Activated T-helper 2 cell treated with anti-CD3 and anti-CD28 coated beads, Interferon-gamma antibody, Interleukin-2, Interleukin-4, amounts not matched to agents 10 μg/mL and 5 μg/mL and 100 μg/mL, durations not matched to agents 14 hours and 24 hours and 36 hours (primary cell): ENCODE measurements at regions not wholly inside any gene's neighbourhood (a gene's known extent, or its start where the extent isn't known, plus 50 kb on each side); places are given as distances from the start of the nearest gene placed in this dataset.

Source experiments
- DNase-seq: peaks from one replicate; pipeline ENCODE4 v3.0.0; 2021; ENCODE audit warnings: low spot score
- H3K27ac Mint-ChIP-seq: one replicate; pipeline ENCODE4 v1.8.0; 2021; ENCODE audit warnings: mixed read lengths
- H3K27me3 Mint-ChIP-seq: one replicate; pipeline ENCODE4 v1.8.0; 2021; ENCODE audit warnings: low read depth, mixed read lengths
- H3K36me3 Mint-ChIP-seq: one replicate; pipeline ENCODE4 v1.8.0; 2021; ENCODE audit warnings: low read depth, mixed read lengths
- H3K4me1 Mint-ChIP-seq: one replicate; pipeline ENCODE4 v1.8.0; 2021; ENCODE audit warnings: low read depth, mixed read lengths
- H3K4me3 Mint-ChIP-seq: one replicate; pipeline ENCODE4 v1.8.0; 2021; ENCODE audit warnings: low read depth, mild to moderate bottlenecking, moderate library complexity, mixed read lengths
- H3K9me3 Mint-ChIP-seq: one replicate; pipeline ENCODE4 v1.8.0; 2021; ENCODE audit warnings: mixed read lengths
- intact Hi-C: fragments of 100-400 bp; cut with micrococcal nuclease; formaldehyde crosslinking; loops from one replicate; pipeline ENCODE4 v1.15.1; 2023

DNA sequence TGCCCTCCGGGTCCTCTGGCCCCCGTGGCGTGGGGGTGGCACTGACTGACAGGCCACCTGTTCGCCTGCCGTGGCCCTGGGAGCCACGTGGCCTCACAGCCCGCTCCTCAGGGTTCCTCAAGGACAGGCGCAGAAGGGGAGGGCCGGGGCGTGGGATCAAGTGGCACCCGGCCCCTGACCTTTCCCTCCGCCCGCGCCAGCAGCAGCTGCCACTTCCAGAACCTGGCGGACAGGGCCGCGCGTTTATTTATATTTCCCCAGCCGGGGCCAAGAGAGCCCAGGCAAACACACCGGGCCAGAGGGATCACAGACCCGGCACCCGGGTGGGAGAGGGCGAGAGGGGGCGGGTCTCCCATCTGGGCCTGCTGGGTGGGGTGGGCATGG, 92.6 kb downstream of the RFLNA start:
- intact Hi-C loops = loop anchor here (5.0 to 10.0 kb wide), 2 partner anchors 177 to 385 kb away; partner anchors contain the start of gene NCOR2
- no peak for DNase-seq
- H3K4me1 Mint-ChIP-seq = peaks cover 22% of the 10 kb centered on the region
- H3K4me3 Mint-ChIP-seq = no peak overlapping the region
- H3K27ac Mint-ChIP-seq = no peak overlapping the region
- H3K36me3 Mint-ChIP-seq = peaks cover 14% of the 10 kb centered on the region
- no peaks in the 10 kb centered on the region for H3K9me3 Mint-ChIP-seq
- H3K27me3 Mint-ChIP-seq = no peaks in the 10 kb centered on the region

DNA sequence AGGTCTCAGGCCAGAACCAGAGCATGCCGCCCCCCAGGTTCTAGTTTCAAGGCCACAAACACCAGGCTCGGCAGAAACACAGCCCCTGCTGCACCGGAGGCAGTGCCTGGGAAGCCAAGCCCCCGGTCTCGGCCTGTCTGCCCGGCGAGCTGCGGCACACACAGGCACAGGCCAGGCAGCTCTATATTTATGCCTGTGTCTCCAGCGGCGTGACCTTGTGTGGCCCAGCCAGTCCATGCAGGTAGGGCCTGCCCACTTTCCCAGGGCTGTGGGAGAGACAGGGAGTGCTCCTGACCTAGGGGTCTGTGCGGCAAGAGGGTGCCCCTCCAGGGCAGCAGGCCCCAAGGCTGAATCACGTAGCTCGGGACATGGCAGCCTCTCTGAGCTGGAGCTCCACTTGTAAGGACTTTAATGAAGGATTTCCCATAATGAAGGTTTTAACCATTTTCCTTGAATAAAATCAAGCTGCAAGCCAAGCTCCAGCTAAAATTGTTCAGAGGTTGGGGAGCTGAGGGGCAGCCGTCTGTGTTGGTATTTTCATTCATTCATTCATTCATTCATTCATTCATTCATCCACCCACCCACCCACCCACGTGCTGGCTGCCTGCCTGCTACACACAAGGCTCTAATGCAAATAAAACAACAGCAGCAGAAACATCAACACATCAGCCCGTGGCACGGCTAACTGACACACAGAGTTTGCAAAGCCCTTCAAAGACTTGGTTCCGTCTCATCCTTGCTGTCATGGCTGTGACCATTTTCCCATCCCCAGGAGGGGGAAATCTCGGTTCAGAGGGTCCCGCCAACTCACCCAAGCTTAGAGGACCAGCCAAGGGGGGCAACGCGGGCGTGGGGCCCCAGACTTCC, 92.0 kb downstream of the RFLNA start:
- no peaks in the 10 kb centered on the region for H3K27me3 Mint-ChIP-seq
- no peak overlapping the region for H3K27ac Mint-ChIP-seq
- intact Hi-C loops = loop anchor here (5.0 to 10.0 kb wide), 2 partner anchors 178 to 385 kb away; partner anchors contain the start of gene NCOR2
- DNase-seq = no peak
- no peaks in the 10 kb centered on the region for H3K9me3 Mint-ChIP-seq
- H3K4me1 Mint-ChIP-seq = peaks cover 17% of the 10 kb centered on the region
- H3K36me3 Mint-ChIP-seq = peaks cover 17% of the 10 kb centered on the region
- H3K4me3 Mint-ChIP-seq = no peak overlapping the region

DNA sequence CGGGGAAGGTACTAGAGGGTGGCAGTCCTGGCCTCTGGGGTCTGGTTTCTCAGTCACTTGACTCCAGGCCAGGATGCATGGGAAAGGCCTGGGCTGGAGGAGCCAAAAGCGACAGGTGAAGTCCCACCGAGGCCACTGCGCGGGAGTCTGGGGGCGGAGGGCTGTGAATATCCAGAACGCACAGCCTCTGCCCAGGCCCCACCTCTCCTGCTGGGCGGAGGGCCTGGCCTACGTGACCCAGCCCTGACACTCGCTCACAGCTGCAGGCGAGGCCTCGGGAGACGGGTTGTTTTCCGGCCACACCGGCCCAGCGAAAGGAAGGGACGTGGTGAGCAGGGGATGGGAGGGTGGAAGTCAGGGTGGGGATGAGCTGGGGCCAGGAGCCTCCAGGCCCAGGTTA, 91.2 kb downstream of the RFLNA start:
- H3K4me1 Mint-ChIP-seq = peaks cover 8% of the 10 kb centered on the region
- H3K27me3 Mint-ChIP-seq = no peaks in the 10 kb centered on the region
- intact Hi-C loops = loop anchor here (5.0 to 10.0 kb wide), 2 partner anchors 179 to 386 kb away; partner anchors contain the start of gene NCOR2
- H3K4me3 Mint-ChIP-seq = no peak overlapping the region
- no peak overlapping the region for H3K27ac Mint-ChIP-seq
- no peak for DNase-seq
- H3K36me3 Mint-ChIP-seq = peaks cover 9% of the 10 kb centered on the region
- no peaks in the 10 kb centered on the region for H3K9me3 Mint-ChIP-seq

DNA sequence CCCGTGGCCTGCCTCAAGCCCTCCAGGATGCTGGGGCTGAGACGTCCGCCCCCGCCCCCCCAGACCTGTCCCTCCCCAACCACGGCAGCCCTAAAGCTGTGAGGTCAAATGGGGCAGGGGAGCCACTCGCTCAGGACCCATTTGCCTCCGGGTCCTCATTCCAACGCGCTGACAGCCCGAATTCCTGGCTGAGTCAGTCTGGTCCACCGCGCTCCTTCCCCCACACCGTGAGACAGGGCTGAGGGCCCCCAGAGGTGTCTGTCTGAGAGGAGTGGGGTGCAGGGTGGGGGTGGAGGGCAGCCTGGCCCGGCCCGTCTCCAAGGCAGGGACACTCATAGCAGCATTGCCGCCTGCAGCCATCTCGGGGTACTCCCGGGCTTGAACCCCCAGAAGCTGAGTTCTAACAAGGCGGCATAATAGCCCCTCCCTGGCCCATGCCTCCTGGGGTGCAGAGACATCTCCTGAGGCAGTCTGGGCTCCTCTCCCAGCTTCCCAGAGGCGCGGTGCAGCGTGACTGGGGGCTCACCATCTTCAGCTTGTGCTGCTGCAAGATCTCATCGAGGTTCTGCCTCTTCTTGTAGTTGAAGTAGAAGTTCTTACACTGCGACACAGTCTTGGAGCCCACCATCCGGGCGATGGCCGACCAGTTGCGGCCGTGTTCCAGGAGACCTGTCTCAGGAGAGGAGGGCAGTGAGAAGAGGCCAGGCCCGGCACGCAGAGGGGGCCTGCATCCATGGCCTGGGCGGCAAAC, 90.5 kb downstream of the RFLNA start:
- intact Hi-C loops = loop anchor here (5.0 to 10.0 kb wide), 2 partner anchors 179 to 387 kb away; partner anchors contain the start of gene NCOR2
- Mint-ChIP-seq H3K4me1 (peaks cover 4% of the 10 kb centered on the region), H3K4me3 (no peak overlapping the region), H3K27me3 (no peaks in the 10 kb centered on the region), H3K36me3 (peaks cover 6% of the 10 kb centered on the region), H3K27ac (no peak overlapping the region), H3K9me3 (no peaks in the 10 kb centered on the region)
- DNase-seq = no peak

DNA sequence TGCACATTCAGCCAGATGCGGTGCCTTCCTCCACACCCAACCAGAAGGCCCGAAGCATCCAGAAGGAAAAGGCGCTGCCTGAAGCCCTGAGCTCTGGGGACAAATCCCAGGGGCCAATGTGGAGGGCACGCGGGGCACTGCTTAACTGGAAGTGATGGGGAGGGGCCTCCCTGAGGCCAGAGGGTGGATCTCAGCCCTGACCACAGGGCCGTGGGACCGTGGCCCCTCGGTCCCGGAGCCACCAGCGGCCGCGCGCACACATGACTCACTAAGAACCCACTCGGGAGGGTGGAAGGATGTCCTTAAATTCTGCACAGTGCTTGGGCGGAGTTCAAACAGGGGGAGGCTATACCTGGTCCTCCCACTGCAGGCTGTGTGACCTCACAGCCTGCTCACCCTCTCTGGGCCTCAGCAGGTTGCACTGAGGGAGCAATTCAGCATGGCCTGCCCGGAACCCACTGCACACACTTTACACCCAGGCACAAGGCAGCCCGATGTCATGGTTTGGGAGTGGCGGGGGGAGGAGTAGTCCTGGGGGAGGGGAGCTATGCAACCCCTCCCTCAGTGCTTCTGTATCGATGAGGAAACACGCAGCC, 89.5 kb downstream of the RFLNA start:
- Mint-ChIP-seq H3K4me1 (no peaks in the 10 kb centered on the region), H3K27me3 (no peaks in the 10 kb centered on the region), H3K27ac (no peak overlapping the region), H3K4me3 (no peak overlapping the region), H3K9me3 (no peaks in the 10 kb centered on the region), H3K36me3 (peaks cover 8% of the 10 kb centered on the region)
- intact Hi-C loops = loop anchor here (10.0 kb wide), 1 partner anchor 180 kb away; the partner anchor contains the start of gene NCOR2
- DNase-seq = no peak

DNA sequence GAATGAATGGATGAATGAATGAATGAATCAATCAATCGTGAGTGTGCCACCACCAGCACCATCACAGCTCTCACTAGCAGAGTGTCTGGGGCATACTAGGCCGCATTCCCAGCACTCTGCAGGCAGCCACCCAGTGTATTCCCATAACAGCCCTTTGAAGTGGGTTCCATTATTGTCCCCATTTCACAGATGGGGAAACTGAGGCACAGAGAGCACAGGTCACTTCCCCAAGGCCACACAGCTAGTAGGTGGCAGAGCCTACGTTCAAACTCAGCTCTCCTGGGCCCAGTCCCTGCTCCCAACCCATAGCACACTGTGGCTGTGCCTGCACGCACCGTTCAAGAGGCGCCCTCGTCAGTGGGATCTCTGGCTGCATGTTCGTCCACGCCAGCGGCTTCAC, 88.1 kb downstream of the RFLNA start:
- no peak for DNase-seq
- H3K4me3 Mint-ChIP-seq = no peak overlapping the region

DNA sequence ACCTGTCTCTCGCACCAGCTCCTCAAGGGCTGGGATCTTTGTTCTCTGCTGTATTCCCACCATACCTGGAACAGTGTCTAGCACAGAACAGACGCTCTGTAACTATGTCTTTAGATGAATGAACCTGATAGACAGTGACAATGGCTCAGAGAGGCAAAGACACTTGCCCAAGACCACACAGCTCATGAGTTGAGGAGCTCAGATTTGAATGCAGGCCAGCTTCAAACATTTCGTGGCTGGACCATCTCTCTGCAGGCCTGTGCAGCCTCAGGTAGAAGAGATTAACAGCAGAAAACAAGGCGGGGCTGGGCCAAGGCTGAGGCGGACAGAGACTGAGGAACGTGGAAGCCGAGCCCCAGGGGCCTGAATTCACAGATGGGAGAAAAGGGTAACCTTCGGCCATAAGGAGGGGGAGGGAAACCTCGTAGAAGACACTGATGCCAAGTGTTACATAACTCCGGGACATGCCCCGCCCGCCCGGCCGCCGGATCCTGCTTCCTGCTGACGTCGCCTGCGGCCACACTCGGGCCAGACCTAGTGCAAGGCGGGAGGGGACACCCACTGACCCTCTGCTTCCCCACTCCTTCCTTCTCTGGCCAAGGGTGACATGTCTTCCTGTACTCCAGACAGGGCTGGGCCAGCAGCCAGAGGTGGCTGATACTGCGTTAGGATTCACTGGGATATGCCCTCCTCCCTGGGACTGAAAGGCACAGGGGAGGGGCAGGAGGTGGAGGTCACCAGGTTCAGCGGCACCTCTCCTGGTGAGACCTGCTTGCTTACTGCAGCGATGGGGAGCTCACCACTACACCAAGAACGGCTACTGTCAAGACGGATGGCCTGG, 86.8 kb downstream of the RFLNA start:
- Mint-ChIP-seq H3K9me3 (no peaks in the 10 kb centered on the region), H3K36me3 (peaks cover 12% of the 10 kb centered on the region), H3K27ac (no peak overlapping the region), H3K4me3 (no peak overlapping the region), H3K4me1 (no peaks in the 10 kb centered on the region), H3K27me3 (no peaks in the 10 kb centered on the region)
- intact Hi-C loops = loop anchor here (10.0 kb wide), 1 partner anchor 183 kb away; the partner anchor contains the start of gene NCOR2
- no peak for DNase-seq

More for the DNA sequence above, 88.1 kb downstream of the RFLNA start:
- intact Hi-C loops = loop anchor here (10.0 kb wide), 1 partner anchor 182 kb away; the partner anchor contains the start of gene NCOR2
- Mint-ChIP-seq H3K27me3 (no peaks in the 10 kb centered on the region), H3K9me3 (no peaks in the 10 kb centered on the region), H3K27ac (no peak overlapping the region), H3K36me3 (peaks cover 12% of the 10 kb centered on the region), H3K4me1 (no peaks in the 10 kb centered on the region)

DNA sequence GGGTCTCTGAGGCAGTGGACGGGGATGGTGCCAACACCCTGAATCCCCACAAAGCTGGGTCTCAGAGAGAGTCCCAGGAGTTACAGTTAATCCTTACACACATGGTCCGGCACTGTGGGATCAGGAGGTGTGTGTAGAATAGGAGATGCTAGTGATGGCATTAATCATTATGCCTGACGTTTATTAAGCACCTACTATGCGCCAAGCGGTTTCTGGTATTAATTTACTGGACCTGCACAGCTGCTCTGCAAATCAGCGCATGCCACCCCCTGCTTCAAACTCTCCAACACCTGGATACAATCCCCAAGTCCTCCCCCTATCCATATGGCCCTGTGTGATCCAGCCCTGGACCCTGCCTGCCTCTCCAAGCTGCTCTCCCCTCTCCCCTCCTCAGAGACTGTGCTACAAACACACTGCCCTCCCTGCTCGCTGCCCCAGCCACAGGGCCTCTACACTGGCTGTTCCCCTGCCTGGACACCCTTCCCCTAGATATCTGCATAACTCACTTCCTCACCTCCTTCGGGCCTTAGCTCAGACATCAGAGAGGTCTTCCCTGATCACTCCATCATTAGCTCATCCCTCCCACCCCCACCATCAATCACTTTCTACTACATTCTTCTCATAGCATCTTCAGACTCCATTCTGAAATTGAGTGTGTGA, 86.0 kb downstream of the RFLNA start:
- Mint-ChIP-seq H3K27ac (no peak overlapping the region), H3K27me3 (no peaks in the 10 kb centered on the region), H3K4me3 (no peak overlapping the region), H3K36me3 (peaks cover 12% of the 10 kb centered on the region), H3K9me3 (no peaks in the 10 kb centered on the region), H3K4me1 (no peaks in the 10 kb centered on the region)
- intact Hi-C loops = loop anchor here (10.0 kb wide), 1 partner anchor 184 kb away; the partner anchor contains the start of gene NCOR2
- DNase-seq = no peak

DNA sequence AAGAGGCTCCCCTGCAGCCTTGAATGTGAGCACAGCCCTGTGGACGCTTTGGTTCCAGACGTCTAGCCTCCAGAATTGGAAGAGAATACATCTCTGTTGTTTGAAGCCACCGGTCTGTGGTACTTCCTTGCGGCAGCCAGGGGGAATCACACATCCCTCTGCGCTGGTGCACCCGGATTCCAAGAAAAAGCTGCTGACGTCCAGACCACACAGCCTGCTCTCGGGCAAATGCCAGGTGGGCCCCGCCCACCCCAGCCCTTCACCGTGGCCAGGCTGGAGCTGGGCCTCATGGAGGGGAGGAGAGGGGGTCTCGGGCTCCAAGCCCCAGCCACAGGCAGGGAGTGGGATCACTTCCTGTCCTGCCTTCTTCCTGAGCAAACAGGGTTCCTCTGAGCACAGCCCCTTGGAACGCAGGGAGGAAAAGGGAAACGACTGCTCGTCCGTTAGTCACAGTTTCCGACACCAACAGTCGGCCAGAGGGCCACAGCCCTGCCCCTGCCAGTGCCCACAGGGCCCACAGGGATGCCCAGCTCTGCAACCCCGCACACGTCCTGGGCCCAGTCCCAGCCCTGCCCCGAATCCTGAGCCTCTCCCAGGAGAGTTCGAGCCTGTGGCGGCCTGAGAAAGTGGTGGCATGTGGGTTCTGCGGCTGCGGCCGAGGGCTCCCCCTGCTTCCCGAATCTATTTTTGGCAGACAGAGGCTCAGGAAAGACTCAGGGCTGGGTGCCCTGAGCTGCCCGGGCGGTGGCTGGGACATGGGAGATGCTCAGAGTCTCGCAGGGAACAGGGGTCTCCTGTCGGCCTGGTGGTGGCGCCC, 85.3 kb downstream of the RFLNA start:
- Mint-ChIP-seq H3K4me1 (no peaks in the 10 kb centered on the region), H3K27me3 (no peaks in the 10 kb centered on the region), H3K4me3 (no peak overlapping the region), H3K36me3 (peaks cover 12% of the 10 kb centered on the region), H3K9me3 (no peaks in the 10 kb centered on the region), H3K27ac (no peak overlapping the region)
- no peak for DNase-seq
- intact Hi-C loops = loop anchor here (10.0 kb wide), 1 partner anchor 185 kb away; the partner anchor contains the start of gene NCOR2

DNA sequence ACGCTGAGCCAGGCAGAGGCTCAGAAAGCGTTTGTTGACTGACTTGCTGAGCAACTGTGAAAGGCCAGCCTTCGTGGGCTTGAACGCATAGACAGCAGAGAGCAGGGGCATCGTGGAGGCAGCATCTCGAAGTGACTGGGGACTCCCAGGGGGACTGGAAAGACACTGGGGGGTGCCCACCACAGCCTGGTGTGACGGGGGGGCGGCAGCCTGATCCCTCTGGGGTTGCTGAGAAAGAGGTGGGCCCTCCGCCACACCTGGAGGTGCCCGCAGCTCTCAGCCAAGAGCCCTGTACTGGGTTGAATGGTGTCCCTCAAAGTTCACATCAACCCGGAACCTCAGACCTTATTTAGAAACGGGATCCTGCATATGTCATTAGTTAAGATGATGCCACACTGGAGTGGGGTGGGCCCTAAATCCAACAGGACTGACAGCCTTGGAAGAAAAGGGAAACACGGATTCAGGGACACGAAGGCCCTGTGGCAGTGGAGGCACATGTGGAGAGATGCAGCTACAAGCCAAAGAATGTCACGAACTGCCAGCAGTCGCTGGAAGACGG, 84.6 kb downstream of the RFLNA start:
- no peaks in the 10 kb centered on the region for H3K4me1 Mint-ChIP-seq
- H3K4me3 Mint-ChIP-seq = no peak overlapping the region
- DNase-seq = no peak
- no peaks in the 10 kb centered on the region for H3K27me3 Mint-ChIP-seq
- intact Hi-C loops = no loop called here
- peaks cover 10% of the 10 kb centered on the region for H3K36me3 Mint-ChIP-seq
- no peaks in the 10 kb centered on the region for H3K9me3 Mint-ChIP-seq
- H3K27ac Mint-ChIP-seq = no peak overlapping the region

DNA sequence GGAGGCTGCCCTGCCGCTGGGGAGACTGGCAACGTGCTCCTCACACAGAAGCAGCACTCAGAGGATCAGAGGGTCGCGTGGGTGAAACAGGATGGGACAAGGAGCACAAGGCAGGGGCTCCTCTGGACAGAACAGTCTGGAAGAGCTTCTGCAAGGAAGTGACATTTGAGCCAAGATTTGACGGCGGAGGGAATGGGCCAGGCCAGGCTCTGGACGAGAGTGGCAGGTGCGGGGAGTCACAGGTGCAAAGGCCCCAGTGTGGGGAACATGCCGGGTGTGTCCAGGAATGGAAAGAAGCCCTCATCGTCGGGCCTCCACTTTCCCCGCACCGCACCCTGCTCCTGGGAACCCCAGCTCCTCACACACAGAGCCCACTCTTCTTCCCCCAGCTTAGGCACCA, 84.0 kb downstream of the RFLNA start:
- DNase-seq = no peak
- H3K4me1 Mint-ChIP-seq = no peaks in the 10 kb centered on the region
- no peaks in the 10 kb centered on the region for H3K27me3 Mint-ChIP-seq
- H3K27ac Mint-ChIP-seq = no peak overlapping the region
- intact Hi-C loops = no loop called here
- no peak overlapping the region for H3K4me3 Mint-ChIP-seq
- H3K36me3 Mint-ChIP-seq = peaks cover 10% of the 10 kb centered on the region
- no peaks in the 10 kb centered on the region for H3K9me3 Mint-ChIP-seq
